Inferior parietal cortex (tissue), 1 donor: ENCODE measurements at regions not wholly inside any gene's neighbourhood (a gene's known extent, or its start where the extent isn't known, plus 50 kb on each side); places are given as distances from the start of the nearest gene placed in this dataset.

Source experiments
- DNase-seq: peaks from one replicate; pipeline ENCODE4 v3.0.0-alpha.2; 2016; ENCODE audit errors: extremely low spot score

DNA sequence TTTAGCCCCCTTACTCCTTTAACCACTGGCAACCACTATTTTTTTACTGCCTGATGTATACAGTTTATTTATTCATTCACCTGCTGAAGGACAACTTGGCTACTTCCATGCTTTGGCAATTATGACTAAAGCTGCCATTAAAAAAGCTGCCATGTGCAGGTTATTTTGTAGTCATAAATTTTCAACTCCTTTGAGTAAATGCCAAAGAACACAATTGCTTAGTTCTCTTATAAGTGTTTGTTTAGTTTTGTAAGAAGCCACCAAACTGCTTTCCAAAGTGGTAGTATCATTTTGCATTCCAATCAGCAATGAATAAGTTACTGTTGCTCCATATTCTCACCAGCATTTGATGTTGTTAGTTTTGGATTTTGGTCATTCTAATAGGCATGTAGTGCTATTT, 1831.8 kb downstream of the PCDH7 start:
- DNase-seq, result no peak

DNA sequence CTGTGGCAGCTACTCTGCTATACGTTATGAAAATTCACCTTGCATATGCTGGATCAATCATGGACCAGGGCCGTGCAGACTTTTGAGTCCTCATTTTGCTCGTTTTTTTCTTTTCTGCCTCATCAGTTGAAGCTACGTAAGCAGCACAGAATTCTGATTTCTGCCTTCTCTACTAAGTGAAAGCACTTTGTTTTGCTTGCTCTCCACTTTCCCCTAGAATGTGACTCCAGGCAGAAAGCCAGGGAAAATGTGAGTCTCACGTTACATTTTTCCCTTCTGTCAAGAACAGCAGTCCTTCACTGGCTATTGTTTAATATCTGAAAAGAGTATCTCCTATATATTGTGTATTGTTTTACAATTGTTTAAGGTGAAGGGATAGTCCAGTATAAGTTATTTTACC, 1840.1 kb downstream of the PCDH7 start:
- DNase-seq, result no peak

DNA sequence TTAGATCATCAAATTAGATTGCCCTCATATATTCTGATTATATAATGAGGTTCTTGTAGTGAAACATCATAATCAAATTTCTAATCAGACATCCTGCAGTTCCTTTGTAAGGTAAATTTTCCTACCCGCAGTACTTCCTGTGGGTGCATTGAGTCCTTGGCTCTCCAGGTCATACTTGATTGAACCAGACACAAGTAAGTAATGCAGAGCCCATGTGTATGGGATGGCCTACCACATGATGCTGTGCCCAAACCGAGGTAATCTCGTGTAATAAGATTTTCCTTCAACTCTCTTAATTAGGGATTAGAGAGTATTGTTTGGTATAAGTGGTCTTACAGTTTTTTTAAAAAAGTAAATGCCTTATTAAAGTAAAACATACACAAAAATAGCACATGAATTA, 1841.8 kb downstream of the PCDH7 start:
- no peak for DNase-seq

DNA sequence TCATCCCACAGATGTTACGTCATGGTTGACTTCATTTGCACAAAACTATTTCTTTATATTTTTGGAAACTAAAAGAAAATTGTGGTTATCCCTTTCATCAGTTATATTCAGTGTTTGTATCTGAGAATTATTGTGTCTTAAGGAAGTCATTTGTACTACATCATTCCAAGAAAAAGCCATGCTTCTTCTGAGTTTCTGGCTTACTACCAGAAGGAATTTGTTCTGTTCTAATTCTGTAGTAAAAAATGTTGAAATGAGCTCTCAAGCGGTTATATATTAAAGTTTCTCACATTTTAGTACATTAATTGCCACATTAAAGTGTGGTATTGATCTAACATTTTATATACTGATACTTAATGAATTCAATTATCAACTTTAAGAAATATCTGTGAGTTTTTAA, 1844.5 kb downstream of the PCDH7 start:
- DNase-seq, result no peak

DNA sequence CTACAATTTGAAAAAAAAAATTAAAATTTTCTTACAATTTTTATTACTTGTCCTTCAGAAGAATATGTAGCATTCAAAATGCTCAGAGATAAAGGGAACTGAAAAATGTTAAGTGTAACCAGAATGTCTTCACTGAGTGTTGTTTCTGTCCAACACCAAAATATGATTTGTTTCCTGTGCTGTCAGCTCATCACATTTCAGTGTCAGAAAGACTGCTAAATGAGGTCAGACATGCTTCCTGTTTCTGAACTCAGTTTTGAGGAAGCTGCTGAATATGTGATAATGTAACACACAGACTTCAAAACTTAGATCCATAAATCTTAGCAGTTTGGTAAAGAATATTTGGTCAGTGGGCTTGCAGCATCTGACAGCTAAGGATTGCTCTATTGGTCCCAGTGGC, 1849.7 kb downstream of the PCDH7 start:
- DNase-seq, result no peak

DNA sequence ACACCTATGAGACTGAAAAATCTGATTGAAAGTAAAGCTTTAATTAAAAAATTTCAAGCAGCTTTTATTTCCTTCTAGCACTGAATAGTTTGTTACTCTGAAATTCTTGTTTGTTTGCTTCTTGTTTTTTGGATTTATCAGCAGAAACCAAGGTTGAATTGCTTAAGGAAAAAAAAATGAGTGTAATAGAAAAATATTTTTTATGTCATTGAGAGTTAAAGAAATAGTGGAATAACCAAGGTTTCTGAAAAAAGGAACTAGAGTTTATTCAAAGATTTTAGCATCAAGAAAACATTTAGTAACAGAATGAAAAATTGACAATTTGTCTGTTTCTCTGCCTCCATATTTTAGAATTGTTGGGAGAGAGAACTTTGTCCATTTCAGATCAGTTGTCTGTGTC, 1852.2 kb downstream of the PCDH7 start:
- DNase-seq, result no peak

DNA sequence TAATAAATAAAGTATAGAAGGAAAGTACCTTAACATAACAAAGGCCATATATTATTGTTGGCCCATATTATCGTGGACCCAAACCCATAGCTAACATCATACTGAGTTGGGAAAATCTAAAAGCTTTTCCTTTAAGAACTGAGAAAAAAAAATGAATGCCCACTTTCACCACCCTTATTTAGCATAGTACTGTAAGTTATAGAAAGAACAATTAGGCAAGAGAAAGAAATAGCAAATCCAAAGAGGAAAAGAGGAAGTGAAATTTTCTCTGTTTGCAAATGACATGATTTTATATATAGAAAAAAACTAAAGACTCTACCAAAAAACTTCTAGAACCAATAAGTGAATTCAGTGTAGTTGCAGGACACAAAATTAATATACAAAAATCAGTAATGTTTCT, 1854.6 kb downstream of the PCDH7 start:
- DNase-seq, result no peak

DNA sequence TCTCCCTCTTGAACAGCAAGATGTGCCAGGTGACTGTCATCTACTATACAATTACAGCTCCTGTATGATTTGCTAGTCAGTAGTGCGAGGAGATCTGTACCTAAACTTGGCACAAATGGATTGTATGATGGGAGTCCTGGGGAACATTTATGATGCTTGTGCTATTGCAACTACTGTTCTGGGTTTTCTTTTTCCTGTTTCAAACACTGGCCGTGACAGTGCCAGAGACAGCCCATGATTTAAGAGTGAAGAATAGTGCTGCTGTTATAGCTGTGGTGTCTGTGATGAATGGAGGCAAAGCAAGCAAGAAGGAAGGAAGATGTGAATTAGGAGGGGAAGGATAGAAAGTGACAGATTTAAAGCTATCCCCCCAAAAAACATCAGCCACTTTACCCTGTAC, 1868.9 kb downstream of the PCDH7 start:
- no peak for DNase-seq

DNA sequence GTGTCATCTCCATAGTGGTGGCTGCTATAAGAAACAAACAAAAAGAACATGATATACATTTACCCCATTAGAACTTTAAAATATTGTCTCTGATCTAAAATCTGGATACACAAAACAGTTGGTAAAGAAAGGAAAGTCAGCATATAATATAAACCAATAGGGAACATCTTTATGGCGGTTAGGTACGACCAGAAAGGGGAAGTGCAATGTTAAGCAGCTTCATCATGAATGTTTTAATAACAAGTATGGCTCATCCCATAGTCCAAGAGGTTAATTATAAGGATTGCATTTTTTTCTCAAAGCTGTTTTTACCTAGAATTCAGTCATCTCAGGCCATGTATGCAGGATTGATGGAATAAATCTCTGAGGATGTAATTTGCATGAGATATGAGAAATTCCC, 1869.7 kb downstream of the PCDH7 start:
- no peak for DNase-seq

DNA sequence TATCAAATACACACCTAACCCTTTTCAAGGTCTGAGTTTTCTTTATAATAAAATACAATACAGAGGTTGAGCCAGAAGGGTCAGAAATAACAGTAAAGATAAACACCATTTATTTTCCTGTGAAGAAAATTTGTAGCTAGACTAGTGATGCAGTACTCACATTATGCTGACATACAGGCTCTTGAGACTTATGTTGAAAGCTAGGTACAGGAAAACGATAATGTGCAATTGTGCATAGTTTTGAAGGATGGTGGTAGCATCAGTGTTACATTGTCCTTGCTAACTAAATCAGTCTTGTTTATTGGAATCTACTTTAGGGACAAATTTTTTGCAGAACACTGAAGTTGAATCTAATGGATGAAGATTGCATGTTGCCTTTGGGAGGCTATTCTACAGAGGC, 1877.2 kb downstream of the PCDH7 start:
- DNase-seq, result no peak

DNA sequence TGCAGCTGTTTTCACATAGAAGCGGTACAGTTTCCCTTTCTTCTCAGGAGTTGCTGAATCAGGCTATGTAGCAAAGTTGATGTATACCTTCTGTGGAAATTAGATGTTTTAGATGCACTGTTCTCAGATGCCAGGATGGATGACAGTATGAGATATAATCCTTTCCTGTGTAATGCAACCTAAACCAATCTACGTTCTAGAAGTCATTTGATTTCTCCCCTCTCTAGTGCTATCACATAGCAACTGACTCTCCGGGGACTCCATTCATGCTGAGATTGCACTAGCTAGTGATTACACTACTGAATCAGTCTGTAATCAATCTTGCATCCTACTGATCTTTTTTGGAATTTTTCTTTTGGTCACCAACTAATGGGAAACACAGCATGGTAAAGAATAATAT, 1881.7 kb downstream of the PCDH7 start:
- no peak for DNase-seq

DNA sequence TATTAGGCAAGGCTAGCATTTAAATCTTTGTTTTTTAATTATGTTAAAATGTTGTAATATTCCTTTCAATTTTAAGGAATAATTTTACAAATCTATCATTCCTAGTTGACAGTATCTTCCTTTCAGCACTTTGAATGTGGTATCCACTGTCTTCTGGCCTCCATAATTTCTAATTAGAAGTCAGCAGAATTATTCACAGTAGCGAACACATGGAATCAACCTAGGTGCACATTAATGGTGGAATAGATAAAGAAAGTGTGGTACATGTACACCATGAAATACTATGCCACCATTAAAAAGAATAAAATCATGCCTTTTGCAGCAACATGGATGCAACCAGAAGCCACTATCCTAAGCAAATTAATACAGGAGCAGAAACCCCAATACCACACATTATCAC, 1887.8 kb downstream of the PCDH7 start:
- DNase-seq, result no peak

DNA sequence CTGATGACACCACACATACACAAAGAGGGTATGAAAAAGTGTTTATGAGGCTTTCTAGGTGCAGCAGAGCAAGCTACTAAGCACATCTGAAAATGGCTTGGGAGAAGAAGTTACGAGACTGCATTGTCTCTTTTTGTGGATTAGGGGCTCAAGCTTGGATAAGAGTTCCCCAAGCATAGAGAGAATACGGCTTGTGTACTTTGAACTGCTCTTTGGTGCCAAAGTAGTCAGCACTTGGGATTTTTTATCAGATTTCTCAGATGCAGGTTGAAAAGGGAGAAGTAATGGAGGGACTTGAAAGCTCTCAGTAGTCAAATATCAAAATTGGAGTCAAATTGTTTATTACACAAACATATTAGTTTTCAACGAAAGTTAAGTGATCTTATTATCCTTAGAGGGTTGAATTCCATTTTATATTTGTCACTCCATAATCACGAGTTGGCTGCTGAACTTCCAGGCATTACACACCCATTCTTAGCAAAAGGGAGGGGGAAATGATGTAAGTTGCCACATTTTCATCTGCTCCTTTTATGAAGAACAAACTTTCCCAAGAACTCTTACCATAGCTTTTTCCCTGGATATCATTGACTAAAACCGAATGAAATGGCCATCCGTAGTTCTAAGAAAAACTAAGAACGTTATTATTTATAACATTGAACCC, 1904.9 kb downstream of the PCDH7 start:
- DNase-seq, result no peak

DNA sequence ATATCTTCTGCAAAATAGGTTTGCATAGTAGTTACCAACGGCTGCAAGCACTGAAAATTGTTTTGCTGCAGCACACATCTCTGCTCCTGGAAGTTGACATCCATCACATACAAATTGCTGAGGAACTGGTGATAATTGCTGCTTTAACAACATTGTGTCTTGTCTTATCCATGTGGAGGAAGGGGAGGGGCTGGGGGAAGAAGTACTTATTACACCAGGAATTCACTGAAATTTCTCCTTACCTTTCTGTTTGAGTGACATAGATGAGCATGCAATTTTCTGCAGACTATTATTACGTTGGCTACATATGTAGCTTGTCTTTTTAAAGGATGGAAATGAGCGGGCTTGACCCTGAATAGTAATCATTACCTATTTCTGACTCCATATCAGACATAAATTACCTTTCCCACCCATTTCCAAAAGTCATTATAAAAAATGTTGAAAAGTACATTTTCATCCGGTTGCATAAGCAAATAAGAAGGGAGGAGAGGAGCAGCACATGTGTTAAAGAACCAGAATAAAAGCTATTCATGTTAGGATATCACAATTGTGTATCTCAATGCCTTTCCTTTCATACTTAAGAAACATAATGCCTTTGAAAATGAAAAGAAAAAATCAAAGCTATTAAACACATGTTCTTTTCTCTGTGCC, 1905.6 kb downstream of the PCDH7 start:
- no peak for DNase-seq

DNA sequence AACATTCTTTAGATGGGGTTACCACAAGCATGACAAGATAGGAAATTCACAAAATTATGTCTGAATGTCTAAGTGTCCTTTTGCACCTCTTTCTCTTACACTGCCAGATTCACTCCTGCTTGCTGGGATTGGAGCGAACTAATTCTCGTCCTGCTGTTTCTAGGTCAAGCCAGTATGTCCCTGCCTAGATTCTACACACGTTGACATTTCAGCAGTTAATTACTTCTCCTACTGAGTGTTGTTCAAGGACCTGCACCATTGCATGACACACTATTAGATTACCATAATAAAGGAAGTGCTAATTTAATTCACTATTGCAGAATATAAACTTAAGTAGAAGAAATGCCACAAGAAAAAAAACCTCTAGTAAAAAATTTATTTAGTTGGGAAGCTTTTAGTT, 1911.7 kb downstream of the PCDH7 start:
- no peak for DNase-seq

DNA sequence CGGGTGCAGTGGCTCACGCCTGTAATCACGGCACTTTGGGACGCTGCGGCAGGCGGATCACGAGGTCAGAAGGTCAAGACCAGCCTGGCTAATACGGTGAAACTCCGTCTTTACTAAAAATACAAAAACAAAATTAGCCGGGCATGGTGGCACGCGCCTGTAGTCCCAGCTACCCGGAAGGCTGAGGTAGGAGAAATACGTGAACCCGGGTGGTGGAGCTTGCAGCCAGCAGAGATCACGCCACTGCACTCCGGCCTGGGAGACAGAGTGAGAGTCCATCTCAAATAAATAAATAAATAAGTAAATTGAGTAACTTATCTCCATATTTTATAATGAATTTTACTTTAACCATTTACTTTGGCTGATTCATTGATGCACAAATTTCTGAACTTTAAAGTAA, 1913.3 kb downstream of the PCDH7 start:
- no peak for DNase-seq

DNA sequence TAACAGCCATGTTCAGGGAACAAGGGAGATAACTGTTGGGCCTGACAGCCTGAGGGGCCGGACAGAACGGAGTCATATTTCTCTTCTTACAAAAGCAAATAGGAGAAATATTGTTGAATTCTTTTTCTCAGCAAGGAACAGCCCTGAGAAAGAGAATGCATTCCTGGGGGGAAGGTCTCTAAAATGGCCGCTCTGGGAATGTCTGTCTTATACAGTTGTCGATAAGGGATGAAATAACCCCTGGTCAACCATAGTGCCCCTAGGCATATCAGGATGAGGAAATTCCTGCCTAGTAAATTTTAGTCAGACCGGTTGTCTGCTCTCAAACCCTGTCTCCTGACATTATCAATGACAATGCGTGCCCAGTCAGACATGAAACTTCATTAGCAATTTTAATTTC, 1925.5 kb downstream of the PCDH7 start:
- DNase-seq, result no peak

DNA sequence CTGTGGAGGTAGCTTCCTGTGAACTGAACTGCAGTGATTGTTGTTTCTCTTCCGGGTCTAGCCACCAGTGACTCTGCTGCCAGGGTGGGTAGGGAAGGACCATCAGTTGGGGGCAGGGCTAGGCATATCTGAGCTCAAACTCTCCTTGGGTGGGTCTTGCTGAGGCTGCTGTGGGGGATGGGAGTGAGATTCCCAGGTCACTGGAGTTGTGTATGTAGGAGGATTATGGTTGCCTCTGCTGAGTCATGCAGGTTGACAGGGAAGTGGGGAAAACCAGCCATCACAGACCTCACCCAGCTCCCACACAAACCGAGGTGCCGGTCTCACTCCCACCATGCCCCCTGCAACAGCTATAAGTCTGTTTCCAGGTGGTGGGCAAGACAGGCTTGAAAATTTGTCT, 1937.8 kb downstream of the PCDH7 start:
- no peak for DNase-seq

DNA sequence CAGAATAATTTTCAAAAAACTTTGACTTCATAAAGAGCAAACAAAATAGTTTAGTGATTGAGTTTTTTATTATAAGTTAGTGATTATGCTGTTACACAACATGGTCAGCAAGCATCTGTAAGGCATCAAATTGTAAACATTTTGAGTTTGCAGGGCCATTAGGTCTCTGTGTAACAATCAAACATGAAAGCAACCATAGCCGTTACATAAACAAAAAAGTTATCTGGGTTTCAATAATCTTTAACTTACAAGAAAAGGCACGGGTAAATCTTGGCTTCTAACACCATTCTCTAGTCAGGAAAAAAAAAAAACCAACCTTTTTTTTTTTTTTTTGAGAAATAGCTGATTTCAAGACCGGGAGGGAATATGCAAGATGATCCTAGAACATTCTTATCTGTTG, 1941.1 kb downstream of the PCDH7 start:
- no peak for DNase-seq

DNA sequence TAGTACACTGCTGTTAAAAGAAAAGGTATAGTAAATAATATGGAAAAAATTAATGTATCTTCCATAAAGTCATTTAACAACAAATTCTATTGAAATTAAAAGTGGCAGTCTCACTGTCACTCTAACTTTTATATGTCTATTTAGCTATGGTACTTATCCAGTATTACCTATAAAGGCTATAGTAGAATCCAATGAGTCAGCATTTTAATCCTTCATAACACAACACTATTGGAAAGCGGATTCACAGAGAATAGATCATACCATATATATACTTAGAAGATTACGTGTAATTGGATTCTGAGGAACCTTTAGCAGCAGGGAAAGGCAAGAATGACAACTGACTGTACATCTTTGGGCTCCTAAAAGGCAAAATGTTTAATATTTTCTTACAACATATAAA, 1942.6 kb downstream of the PCDH7 start:
- DNase-seq, result no peak

DNA sequence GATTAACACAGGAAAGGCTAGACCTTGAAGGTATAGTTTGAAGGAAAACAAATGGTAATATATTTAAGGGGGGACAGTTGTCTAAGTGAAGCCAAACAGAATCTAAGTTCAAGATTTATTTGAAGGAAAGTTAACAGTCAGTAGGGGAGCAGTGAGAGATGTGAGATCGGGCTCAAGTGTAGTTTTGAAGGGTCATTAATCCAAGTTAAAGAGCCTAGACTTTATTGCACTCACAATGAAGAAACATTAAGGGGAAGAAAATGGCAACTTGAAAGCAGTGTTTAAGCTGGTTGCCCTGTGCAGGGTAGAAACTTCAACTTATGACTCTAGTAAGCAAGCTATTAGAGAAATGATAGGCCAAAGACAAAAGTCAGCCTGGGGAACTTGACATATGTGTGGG, 1952.2 kb downstream of the PCDH7 start:
- no peak for DNase-seq

DNA sequence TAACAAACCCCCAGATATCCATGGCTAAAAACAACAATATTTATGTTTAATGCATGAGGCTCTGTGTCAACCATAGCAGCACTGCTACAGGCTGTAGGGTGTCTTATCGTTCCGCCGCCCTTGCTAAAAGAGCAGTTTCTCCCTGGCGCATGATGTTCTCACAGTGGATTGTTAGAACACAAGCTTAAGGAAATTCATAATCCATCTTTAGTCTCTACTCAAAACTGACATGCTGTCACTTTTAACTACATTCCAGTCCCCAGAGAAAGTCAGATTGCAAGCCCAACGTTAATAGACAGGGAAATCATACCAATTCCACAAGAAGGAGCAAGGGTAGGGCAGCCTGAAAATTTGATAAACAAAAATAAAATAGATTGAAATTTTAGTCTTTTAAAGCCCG, 1960.8 kb downstream of the PCDH7 start:
- DNase-seq, result no peak

DNA sequence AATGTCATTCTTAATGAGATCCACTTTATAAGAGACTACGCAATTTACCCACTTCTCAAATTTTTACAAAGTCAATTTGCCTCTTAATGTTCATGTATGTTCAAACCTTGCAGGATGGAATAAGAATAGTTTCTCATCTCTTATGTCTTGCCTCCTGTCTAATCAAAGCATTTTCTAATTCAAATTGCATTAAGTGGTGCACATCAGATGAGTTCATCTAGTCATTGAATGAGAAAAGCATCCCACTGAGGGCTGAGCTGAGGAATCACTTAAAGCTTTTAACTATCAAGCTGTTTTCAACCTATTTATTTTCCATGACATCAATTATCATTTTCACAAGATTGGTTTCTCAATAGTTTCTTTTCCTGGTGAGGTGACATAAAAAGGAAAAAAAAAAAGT, 1964.0 kb downstream of the PCDH7 start:
- DNase-seq, result no peak

DNA sequence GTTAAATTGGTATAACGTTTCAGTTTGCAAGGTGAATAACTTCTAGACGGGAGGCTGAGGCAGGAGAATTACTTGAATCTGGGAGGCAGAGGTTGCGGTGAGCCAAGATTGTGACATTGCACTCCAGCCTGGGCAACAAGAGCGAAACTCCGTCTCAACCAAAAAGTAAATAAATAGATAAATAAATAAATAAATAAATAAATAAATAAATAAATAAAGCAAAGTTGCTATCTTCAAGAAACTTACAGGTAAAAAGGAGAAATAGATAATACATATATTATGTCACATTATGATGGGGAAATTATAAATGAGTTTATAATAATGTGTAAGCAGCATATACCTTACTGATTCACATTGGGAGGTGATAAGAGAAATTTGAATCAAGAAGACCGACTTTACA, 1966.0 kb downstream of the PCDH7 start:
- no peak for DNase-seq
